Activated CD4-positive, alpha-beta memory T cell treated with anti-CD3 and anti-CD28 coated beads, Interleukin-2, amount 10 ng/mL, durations not matched to agents 7 days and 5 days (primary cell): ENCODE measurements at regions not wholly inside any gene's neighbourhood (a gene's known extent, or its start where the extent isn't known, plus 50 kb on each side); places are given as distances from the start of the nearest gene placed in this dataset.

ENCODE experiments used
- CTCF ChIA-PET: fragments of 350-600 bp; sonication (Branson Sonifier 250); formaldehyde crosslinking; loops from one replicate; lab custom pipeline; 2021; ENCODE audit warnings: antibody characterized with exemption, inconsistent platforms; lab: Charles Lee
- POLR2A ChIA-PET: fragments of 350-600 bp; sonication (Branson Sonifier 250); formaldehyde crosslinking; loops from one replicate; lab custom pipeline; 2021; ENCODE audit warnings: antibody characterized with exemption; lab: Charles Lee
- DNase-seq: peaks from one replicate; pipeline ENCODE4 v3.0.0-alpha.2; 2020
- H3K27ac Mint-ChIP-seq: one replicate; pipeline ENCODE4 v1.8.0; 2021; ENCODE audit warnings: mild to moderate bottlenecking, mixed read lengths
- H3K27me3 Mint-ChIP-seq: one replicate; pipeline ENCODE4 v1.8.0; 2021; ENCODE audit warnings: mixed read lengths
- H3K36me3 Mint-ChIP-seq: one replicate; pipeline ENCODE4 v1.8.0; 2021; ENCODE audit warnings: low read depth, mixed read lengths
- H3K4me1 Mint-ChIP-seq: one replicate; pipeline ENCODE4 v1.8.0; 2021; ENCODE audit warnings: mixed read lengths
- H3K4me3 Mint-ChIP-seq: one replicate; pipeline ENCODE4 v1.8.0; 2021; ENCODE audit warnings: mild to moderate bottlenecking, mixed read lengths
- H3K9me3 Mint-ChIP-seq: one replicate; pipeline ENCODE4 v1.8.0; 2021; ENCODE audit warnings: mixed read lengths

GRCh38 chr4:23166919-23167318, 474.2 kb downstream of the GBA3 start:
- POLR2A ChIA-PET = no interaction called here
- no peaks in the 10 kb centered on the region for H3K36me3 Mint-ChIP-seq
- H3K27me3 Mint-ChIP-seq = no peaks in the 10 kb centered on the region

GRCh38 chr4:23166407-23166806, 473.7 kb downstream of the GBA3 start:
- H3K4me3 Mint-ChIP-seq = no peak overlapping the region
- no peaks in the 10 kb centered on the region for H3K9me3 Mint-ChIP-seq
- no peak overlapping the region for H3K27ac Mint-ChIP-seq
- POLR2A ChIA-PET = no interaction called here
- H3K36me3 Mint-ChIP-seq = no peaks in the 10 kb centered on the region
- no peaks in the 10 kb centered on the region for H3K27me3 Mint-ChIP-seq
- no peak for DNase-seq
- CTCF ChIA-PET = no interaction called here
- no peaks in the 10 kb centered on the region for H3K4me1 Mint-ChIP-seq

More at GRCh38 chr4:23166919-23167318, 474.2 kb downstream of the GBA3 start:
- no peak for DNase-seq
- CTCF ChIA-PET = no interaction called here
- H3K27ac Mint-ChIP-seq = no peak overlapping the region
- H3K9me3 Mint-ChIP-seq = no peaks in the 10 kb centered on the region
- H3K4me3 Mint-ChIP-seq = no peak overlapping the region
- H3K4me1 Mint-ChIP-seq = no peaks in the 10 kb centered on the region

- CTCF ChIA-PET = no interaction called here
- Mint-ChIP-seq H3K27ac (no peak overlapping the region), H3K27me3 (no peaks in the 10 kb centered on the region), H3K4me1 (no peaks in the 10 kb centered on the region), H3K9me3 (no peaks in the 10 kb centered on the region), H3K4me3 (no peak overlapping the region), H3K36me3 (no peaks in the 10 kb centered on the region)
- POLR2A ChIA-PET = no interaction called here
- DNase-seq = no peak
Observed at GRCh38 chr4:23165669-23166068, 472.9 kb downstream of the GBA3 start.

GRCh38 chr4:23163647-23164436, 471.1 kb downstream of the GBA3 start:
- no peaks in the 10 kb centered on the region for H3K27me3 Mint-ChIP-seq
- no peaks in the 10 kb centered on the region for H3K4me1 Mint-ChIP-seq
- no peak overlapping the region for H3K4me3 Mint-ChIP-seq
- no peak overlapping the region for H3K27ac Mint-ChIP-seq
- ChIA-PET POLR2A (no interaction called here), CTCF (no interaction called here)
- H3K36me3 Mint-ChIP-seq = no peaks in the 10 kb centered on the region
- no peaks in the 10 kb centered on the region for H3K9me3 Mint-ChIP-seq
- DNase-seq = no peak

- Mint-ChIP-seq H3K4me1 (no peaks in the 10 kb centered on the region), H3K36me3 (no peaks in the 10 kb centered on the region), H3K4me3 (no peak overlapping the region), H3K27ac (no peak overlapping the region), H3K9me3 (no peaks in the 10 kb centered on the region), H3K27me3 (no peaks in the 10 kb centered on the region)
- ChIA-PET POLR2A (no interaction called here), CTCF (no interaction called here)
- DNase-seq = no peak
Observed at GRCh38 chr4:23162275-23162674, 469.5 kb downstream of the GBA3 start.

- ChIA-PET POLR2A (no interaction called here), CTCF (no interaction called here)
- Mint-ChIP-seq H3K27me3 (no peaks in the 10 kb centered on the region), H3K9me3 (no peaks in the 10 kb centered on the region), H3K4me1 (no peaks in the 10 kb centered on the region), H3K4me3 (no peak overlapping the region), H3K27ac (no peak overlapping the region), H3K36me3 (no peaks in the 10 kb centered on the region)
- DNase-seq = no peak
Observed at GRCh38 chr4:23161787-23162186, 469.1 kb downstream of the GBA3 start.

GRCh38 chr4:23153076-23153475, 460.3 kb downstream of the GBA3 start:
- no peak for DNase-seq
- Mint-ChIP-seq H3K27me3 (no peaks in the 10 kb centered on the region), H3K4me3 (no peak overlapping the region), H3K9me3 (no peaks in the 10 kb centered on the region), H3K27ac (no peak overlapping the region), H3K36me3 (no peaks in the 10 kb centered on the region), H3K4me1 (no peaks in the 10 kb centered on the region)
- POLR2A ChIA-PET = no interaction called here
- CTCF ChIA-PET = no interaction called here

- H3K27me3 Mint-ChIP-seq = no peaks in the 10 kb centered on the region
- no peak for DNase-seq
- H3K4me3 Mint-ChIP-seq = no peak overlapping the region
- H3K4me1 Mint-ChIP-seq = no peaks in the 10 kb centered on the region
- no peaks in the 10 kb centered on the region for H3K36me3 Mint-ChIP-seq
- H3K27ac Mint-ChIP-seq = no peak overlapping the region
- POLR2A ChIA-PET = no interaction called here
- CTCF ChIA-PET = no interaction called here
- no peaks in the 10 kb centered on the region for H3K9me3 Mint-ChIP-seq
Observed at GRCh38 chr4:23149815-23150214, 457.1 kb downstream of the GBA3 start.

GRCh38 chr4:23144707-23145106, 452.0 kb downstream of the GBA3 start:
- CTCF ChIA-PET = no interaction called here
- no peaks in the 10 kb centered on the region for H3K4me1 Mint-ChIP-seq
- H3K27me3 Mint-ChIP-seq = no peaks in the 10 kb centered on the region
- POLR2A ChIA-PET = no interaction called here
- DNase-seq = no peak
- no peaks in the 10 kb centered on the region for H3K36me3 Mint-ChIP-seq
- H3K9me3 Mint-ChIP-seq = no peaks in the 10 kb centered on the region
- H3K27ac Mint-ChIP-seq = no peak overlapping the region
- H3K4me3 Mint-ChIP-seq = no peak overlapping the region

GRCh38 chr4:23135792-23136645, 443.3 kb downstream of the GBA3 start:
- ChIA-PET CTCF (interaction anchor here (1.0 to 1.3 kb wide), 3 partner anchors 13 to 1284 kb away, joined by 4 to 5 read pairs (median 4); no protein-coding TSS in a partner anchor), POLR2A (no interaction called here)
- Mint-ChIP-seq H3K4me1 (no peaks in the 10 kb centered on the region), H3K36me3 (no peaks in the 10 kb centered on the region), H3K4me3 (no peak overlapping the region), H3K27ac (no peak overlapping the region), H3K27me3 (no peaks in the 10 kb centered on the region), H3K9me3 (no peaks in the 10 kb centered on the region)
- DNase-seq = no peak

- ChIA-PET CTCF (no interaction called here), POLR2A (no interaction called here)
- no peaks in the 10 kb centered on the region for H3K27me3 Mint-ChIP-seq
Observed at GRCh38 chr4:23134331-23134730, 441.6 kb downstream of the GBA3 start.

GRCh38 chr4:23130845-23131244, 438.1 kb downstream of the GBA3 start:
- no peak for DNase-seq
- Mint-ChIP-seq H3K27ac (no peak overlapping the region), H3K36me3 (no peaks in the 10 kb centered on the region), H3K9me3 (peaks cover under 1% of the 10 kb centered on the region), H3K27me3 (no peaks in the 10 kb centered on the region), H3K4me3 (no peak overlapping the region), H3K4me1 (no peaks in the 10 kb centered on the region)
- CTCF ChIA-PET = no interaction called here
- POLR2A ChIA-PET = no interaction called here

More at GRCh38 chr4:23134331-23134730, 441.6 kb downstream of the GBA3 start:
- H3K4me3 Mint-ChIP-seq = no peak overlapping the region
- H3K4me1 Mint-ChIP-seq = no peaks in the 10 kb centered on the region
- H3K27ac Mint-ChIP-seq = no peak overlapping the region
- H3K9me3 Mint-ChIP-seq = no peaks in the 10 kb centered on the region
- DNase-seq = no peak
- no peaks in the 10 kb centered on the region for H3K36me3 Mint-ChIP-seq

- peaks cover 5% of the 10 kb centered on the region for H3K9me3 Mint-ChIP-seq
- CTCF ChIA-PET = no interaction called here
- POLR2A ChIA-PET = no interaction called here
Observed at GRCh38 chr4:23125118-23125517, 432.4 kb downstream of the GBA3 start.

More at GRCh38 chr4:23125118-23125517, 432.4 kb downstream of the GBA3 start:
- H3K4me1 Mint-ChIP-seq = no peaks in the 10 kb centered on the region
- H3K4me3 Mint-ChIP-seq = no peak overlapping the region
- no peaks in the 10 kb centered on the region for H3K36me3 Mint-ChIP-seq
- H3K27me3 Mint-ChIP-seq = no peaks in the 10 kb centered on the region
- no peak for DNase-seq
- H3K27ac Mint-ChIP-seq = no peak overlapping the region
